SK-N-SH treated with all-trans-retinoic acid at 6 μM for 48 hours (cell line): ENCODE measurements at regions not wholly inside any gene's neighbourhood (a gene's known extent, or its start where the extent isn't known, plus 50 kb on each side); places are given as distances from the start of the nearest gene placed in this dataset.

Experiments
- ATAC-seq: fragments of 200-7000 bp; cut with Tn5 transposase; 3 replicates; pipeline ENCODE4 v1.9.1; 2020; ENCODE audit warnings: mild to moderate bottlenecking, moderate library complexity
- ARNTL ChIP-seq: fragments of 450-650 bp; formaldehyde crosslinking; IDR thresholded peaks from 2 replicates; pipeline ENCODE4 v1.5.0; 2020; ENCODE audit warnings: low read depth, mild to moderate bottlenecking, moderate library complexity, borderline replicate concordance
- BACH2 ChIP-seq: fragments of 250-450 bp; sonication (Bioruptor Pico); IDR thresholded peaks from 2 replicates; pipeline ENCODE4 v1.9.0; 2021; ENCODE audit warnings: mild to moderate bottlenecking, borderline replicate concordance
- CSDC2 ChIP-seq: fragments of 250-450 bp; sonication (Bioruptor Pico); IDR thresholded peaks from 2 replicates; pipeline ENCODE4 v1.5.0; 2020; ENCODE audit warnings: mild to moderate bottlenecking, moderate library complexity
- ESRRG ChIP-seq: fragments of 250-450 bp; sonication (Bioruptor Pico); IDR thresholded peaks from 2 replicates; pipeline ENCODE4 v1.6.1; 2021; ENCODE audit warnings: mild to moderate bottlenecking
- ISL1 ChIP-seq: fragments of 250-450 bp; sonication (Bioruptor Pico); IDR thresholded peaks from 2 replicates; pipeline ENCODE4 v2.1.2; 2022; ENCODE audit warnings: mild to moderate bottlenecking, moderate library complexity
- OSR1 ChIP-seq: fragments of 250-450 bp; sonication (Bioruptor Pico); IDR thresholded peaks from 2 replicates; pipeline ENCODE4 v1.8.0; 2022; ENCODE audit warnings: moderate library complexity, mild to moderate bottlenecking, inconsistent platforms
- PPARA ChIP-seq: fragments of 250-450 bp; sonication (Bioruptor Pico); IDR thresholded peaks from 2 replicates; pipeline ENCODE4 v1.5.0; 2020; ENCODE audit warnings: mild to moderate bottlenecking, borderline replicate concordance
- RARB ChIP-seq: fragments of 250-450 bp; sonication (Bioruptor Pico); IDR thresholded peaks from 2 replicates; pipeline ENCODE4 v1.8.0; 2021; ENCODE audit warnings: mild to moderate bottlenecking, moderate library complexity
- SNAI2 ChIP-seq: fragments of 250-450 bp; sonication (Bioruptor Pico); IDR thresholded peaks from 2 replicates; pipeline ENCODE4 v1.5.0; 2020; ENCODE audit warnings: mild to moderate bottlenecking, moderate library complexity
- TOX ChIP-seq: fragments of 250-450 bp; sonication (Bioruptor Pico); IDR thresholded peaks from 2 replicates; pipeline ENCODE4 v1.8.0; 2021; ENCODE audit warnings: mild to moderate bottlenecking, moderate library complexity, borderline replicate concordance
- ZC3H10 ChIP-seq: fragments of 250-450 bp; sonication (Bioruptor Pico); IDR thresholded peaks from 2 replicates; pipeline ENCODE4 v1.5.1; 2021; ENCODE audit warnings: mild to moderate bottlenecking, moderate library complexity
- ZFP3 ChIP-seq: fragments of 250-450 bp; sonication (Bioruptor Pico); IDR thresholded peaks from 2 replicates; pipeline ENCODE4 v1.5.0; 2020; ENCODE audit warnings: mild to moderate bottlenecking, moderate library complexity
- ZFP30 ChIP-seq: fragments of 450-650 bp; formaldehyde crosslinking; IDR thresholded peaks from 2 replicates; pipeline ENCODE4 v1.5.0; 2022; ENCODE audit warnings: mild to moderate bottlenecking, moderate library complexity
- ZNF565 ChIP-seq: fragments of 450-650 bp; formaldehyde crosslinking; conservative IDR thresholded peaks from 2 replicates; pipeline ENCODE4 v1.5.0; 2020; ENCODE audit warnings: low read depth, mild to moderate bottlenecking, moderate library complexity
- ZNF70 ChIP-seq: fragments of 450-650 bp; formaldehyde crosslinking; IDR thresholded peaks from 2 replicates; pipeline ENCODE4 v1.5.0; 2020; ENCODE audit warnings: mild to moderate bottlenecking, moderate library complexity
- ZNF8 ChIP-seq: fragments of 450-650 bp; formaldehyde crosslinking; IDR thresholded peaks from 2 replicates; pipeline ENCODE4 v1.5.0; 2020; ENCODE audit warnings: mild to moderate bottlenecking, moderate library complexity
- TF ChIP-seq, protein P1 (sequence below): fragments of 250-450 bp; sonication (Bioruptor Pico); IDR thresholded peaks from 2 replicates; pipeline ENCODE4 v1.5.0; 2020; ENCODE audit warnings: mild to moderate bottlenecking, moderate library complexity
- TF ChIP-seq, protein P2 (sequence below): fragments of 250-450 bp; sonication (Bioruptor Pico); IDR thresholded peaks from 2 replicates; pipeline ENCODE4 v1.5.1; 2021; ENCODE audit warnings: mild to moderate bottlenecking, moderate library complexity
- TF ChIP-seq, protein P3 (sequence below): fragments of 250-450 bp; sonication (Bioruptor Pico); IDR thresholded peaks from 2 replicates; pipeline ENCODE4 v1.5.1; 2020; ENCODE audit warnings: low read depth, mild to moderate bottlenecking, moderate library complexity
- TF ChIP-seq, protein P4 (sequence below): fragments of 250-450 bp; sonication (Bioruptor Pico); IDR thresholded peaks from 2 replicates; pipeline ENCODE4 v1.8.0; 2021; ENCODE audit warnings: low read depth, mild to moderate bottlenecking, moderate library complexity, borderline replicate concordance
- TF ChIP-seq, protein P5 (sequence below): fragments of 250-450 bp; sonication (Bioruptor Pico); IDR thresholded peaks from 2 replicates; pipeline ENCODE4 v1.8.0; 2020; ENCODE audit warnings: mild to moderate bottlenecking, moderate library complexity, borderline replicate concordance

DNA sequence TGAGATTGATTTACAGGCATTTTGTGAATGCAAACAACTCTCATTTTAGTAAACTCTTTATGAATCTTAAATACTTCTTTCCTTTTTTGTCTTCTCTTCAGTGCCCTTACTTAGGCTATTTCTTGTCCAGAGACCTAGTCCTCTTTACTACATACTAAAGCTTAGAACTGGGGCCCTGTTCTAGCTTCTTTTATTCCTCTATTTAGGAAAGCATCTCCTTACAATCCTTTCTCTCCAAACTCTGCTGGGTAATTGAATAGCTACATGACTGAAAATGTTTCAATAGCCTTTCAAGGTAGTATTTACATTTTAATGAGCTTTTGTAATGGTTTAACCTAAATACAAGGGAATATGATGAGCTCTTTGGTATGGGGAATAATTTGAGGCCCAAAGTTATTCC lies 1701.5 kb upstream of the TENM3 start:
- TF ChIP-seq, protein P1, sequence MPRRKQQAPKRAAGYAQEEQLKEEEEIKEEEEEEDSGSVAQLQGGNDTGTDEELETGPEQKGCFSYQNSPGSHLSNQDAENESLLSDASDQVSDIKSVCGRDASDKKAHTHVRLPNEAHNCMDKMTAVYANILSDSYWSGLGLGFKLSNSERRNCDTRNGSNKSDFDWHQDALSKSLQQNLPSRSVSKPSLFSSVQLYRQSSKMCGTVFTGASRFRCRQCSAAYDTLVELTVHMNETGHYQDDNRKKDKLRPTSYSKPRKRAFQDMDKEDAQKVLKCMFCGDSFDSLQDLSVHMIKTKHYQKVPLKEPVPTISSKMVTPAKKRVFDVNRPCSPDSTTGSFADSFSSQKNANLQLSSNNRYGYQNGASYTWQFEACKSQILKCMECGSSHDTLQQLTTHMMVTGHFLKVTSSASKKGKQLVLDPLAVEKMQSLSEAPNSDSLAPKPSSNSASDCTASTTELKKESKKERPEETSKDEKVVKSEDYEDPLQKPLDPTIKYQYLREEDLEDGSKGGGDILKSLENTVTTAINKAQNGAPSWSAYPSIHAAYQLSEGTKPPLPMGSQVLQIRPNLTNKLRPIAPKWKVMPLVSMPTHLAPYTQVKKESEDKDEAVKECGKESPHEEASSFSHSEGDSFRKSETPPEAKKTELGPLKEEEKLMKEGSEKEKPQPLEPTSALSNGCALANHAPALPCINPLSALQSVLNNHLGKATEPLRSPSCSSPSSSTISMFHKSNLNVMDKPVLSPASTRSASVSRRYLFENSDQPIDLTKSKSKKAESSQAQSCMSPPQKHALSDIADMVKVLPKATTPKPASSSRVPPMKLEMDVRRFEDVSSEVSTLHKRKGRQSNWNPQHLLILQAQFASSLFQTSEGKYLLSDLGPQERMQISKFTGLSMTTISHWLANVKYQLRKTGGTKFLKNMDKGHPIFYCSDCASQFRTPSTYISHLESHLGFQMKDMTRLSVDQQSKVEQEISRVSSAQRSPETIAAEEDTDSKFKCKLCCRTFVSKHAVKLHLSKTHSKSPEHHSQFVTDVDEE = no peak
- TF ChIP-seq BACH2 (CRISPR knock-in tag) (no peak), ZC3H10 (CRISPR knock-in tag) (no peak), ZFP30 (CRISPR knock-in tag) (no peak), ZNF70 (CRISPR knock-in tag) (no peak), PPARA (CRISPR knock-in tag) (no peak), CSDC2 (CRISPR knock-in tag) (no peak), SNAI2 (no peak), OSR1 (no peak), ISL1 (CRISPR knock-in tag) (no peak)
- TF ChIP-seq, protein P2, sequence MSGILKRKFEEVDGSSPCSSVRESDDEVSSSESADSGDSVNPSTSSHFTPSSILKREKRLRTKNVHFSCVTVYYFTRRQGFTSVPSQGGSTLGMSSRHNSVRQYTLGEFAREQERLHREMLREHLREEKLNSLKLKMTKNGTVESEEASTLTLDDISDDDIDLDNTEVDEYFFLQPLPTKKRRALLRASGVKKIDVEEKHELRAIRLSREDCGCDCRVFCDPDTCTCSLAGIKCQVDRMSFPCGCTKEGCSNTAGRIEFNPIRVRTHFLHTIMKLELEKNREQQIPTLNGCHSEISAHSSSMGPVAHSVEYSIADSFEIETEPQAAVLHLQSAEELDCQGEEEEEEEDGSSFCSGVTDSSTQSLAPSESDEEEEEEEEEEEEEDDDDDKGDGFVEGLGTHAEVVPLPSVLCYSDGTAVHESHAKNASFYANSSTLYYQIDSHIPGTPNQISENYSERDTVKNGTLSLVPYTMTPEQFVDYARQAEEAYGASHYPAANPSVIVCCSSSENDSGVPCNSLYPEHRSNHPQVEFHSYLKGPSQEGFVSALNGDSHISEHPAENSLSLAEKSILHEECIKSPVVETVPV (CRISPR knock-in tag) = no peak
- TF ChIP-seq, protein P3, sequence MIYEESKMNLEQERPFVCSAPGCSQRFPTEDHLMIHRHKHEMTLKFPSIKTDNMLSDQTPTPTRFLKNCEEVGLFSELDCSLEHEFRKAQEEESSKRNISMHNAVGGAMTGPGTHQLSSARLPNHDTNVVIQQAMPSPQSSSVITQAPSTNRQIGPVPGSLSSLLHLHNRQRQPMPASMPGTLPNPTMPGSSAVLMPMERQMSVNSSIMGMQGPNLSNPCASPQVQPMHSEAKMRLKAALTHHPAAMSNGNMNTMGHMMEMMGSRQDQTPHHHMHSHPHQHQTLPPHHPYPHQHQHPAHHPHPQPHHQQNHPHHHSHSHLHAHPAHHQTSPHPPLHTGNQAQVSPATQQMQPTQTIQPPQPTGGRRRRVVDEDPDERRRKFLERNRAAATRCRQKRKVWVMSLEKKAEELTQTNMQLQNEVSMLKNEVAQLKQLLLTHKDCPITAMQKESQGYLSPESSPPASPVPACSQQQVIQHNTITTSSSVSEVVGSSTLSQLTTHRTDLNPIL (CRISPR knock-in tag) = no peak
- ATAC-seq = no peak

DNA sequence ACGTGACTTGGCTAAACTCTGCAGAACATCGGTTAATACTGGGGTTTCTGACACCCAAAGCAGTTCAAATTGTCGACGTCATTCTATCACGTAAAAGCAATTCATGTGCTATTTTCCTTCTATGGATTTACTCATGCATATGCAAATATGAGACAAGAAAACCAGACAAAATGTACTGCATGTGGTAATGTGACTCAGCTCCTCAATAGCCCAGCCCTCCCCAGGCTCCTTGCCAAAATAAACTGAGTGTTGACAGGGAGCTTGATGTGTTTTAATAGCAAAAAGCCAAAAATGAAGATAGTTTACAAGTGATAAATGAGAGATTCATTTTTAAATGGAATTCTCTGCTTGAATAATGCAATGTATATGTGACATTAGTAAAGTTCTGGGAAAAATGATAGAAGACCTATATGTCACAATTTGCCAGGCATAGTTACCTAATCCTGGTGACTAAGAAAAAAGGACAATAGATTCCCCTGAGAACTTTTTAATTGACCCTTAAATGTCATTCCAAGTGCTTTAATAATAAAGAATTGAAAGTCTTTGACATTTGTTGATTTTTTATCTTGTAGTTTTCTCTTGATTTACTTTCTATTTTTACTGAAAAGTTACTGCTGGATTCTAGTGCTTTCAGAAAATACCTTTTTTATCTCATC lies 1700.6 kb upstream of the TENM3 start:
- no peak for ATAC-seq
- TF ChIP-seq ZNF8 (CRISPR knock-in tag) (no peak), ISL1 (CRISPR knock-in tag) (peak; percentile 53), ZFP3 (CRISPR knock-in tag) (no peak), ARNTL (CRISPR knock-in tag) (no peak), OSR1 (no peak)
- TF ChIP-seq, protein P2 (CRISPR knock-in tag) = no peak
- TF ChIP-seq, protein P1 = no peak

DNA sequence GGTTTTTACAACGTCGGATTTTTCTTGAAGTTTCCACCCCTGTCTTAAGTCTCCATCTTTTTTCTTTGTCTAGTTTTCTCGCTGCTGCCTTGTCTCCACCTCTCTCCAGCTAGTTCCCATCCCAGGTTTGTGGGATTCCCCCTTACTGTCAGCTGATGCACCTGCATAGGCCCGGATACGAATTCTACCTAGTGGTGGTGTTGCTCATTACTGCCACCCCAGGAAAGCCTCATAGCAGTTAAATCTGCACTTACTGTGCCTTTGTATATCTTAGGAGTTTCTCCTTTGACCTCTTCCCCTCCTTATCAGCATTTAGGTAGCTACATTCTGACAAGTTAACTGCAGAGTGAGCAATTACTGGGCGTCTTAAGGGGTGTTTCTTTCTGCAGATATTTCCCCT lies 1693.1 kb upstream of the TENM3 start:
- no peak for ATAC-seq
- TF ChIP-seq ISL1 (CRISPR knock-in tag) (no peak), RARB (CRISPR knock-in tag) (no peak), ZNF70 (CRISPR knock-in tag) (no peak), ESRRG (CRISPR knock-in tag) (no peak), SNAI2 (no peak), ZNF565 (CRISPR knock-in tag) (no peak), BACH2 (CRISPR knock-in tag) (no peak), ARNTL (CRISPR knock-in tag) (no peak), PPARA (CRISPR knock-in tag) (no peak), TOX (CRISPR knock-in tag) (no peak), ZNF8 (CRISPR knock-in tag) (no peak)
- TF ChIP-seq, protein P3 (CRISPR knock-in tag) = no peak
- TF ChIP-seq, protein P4, sequence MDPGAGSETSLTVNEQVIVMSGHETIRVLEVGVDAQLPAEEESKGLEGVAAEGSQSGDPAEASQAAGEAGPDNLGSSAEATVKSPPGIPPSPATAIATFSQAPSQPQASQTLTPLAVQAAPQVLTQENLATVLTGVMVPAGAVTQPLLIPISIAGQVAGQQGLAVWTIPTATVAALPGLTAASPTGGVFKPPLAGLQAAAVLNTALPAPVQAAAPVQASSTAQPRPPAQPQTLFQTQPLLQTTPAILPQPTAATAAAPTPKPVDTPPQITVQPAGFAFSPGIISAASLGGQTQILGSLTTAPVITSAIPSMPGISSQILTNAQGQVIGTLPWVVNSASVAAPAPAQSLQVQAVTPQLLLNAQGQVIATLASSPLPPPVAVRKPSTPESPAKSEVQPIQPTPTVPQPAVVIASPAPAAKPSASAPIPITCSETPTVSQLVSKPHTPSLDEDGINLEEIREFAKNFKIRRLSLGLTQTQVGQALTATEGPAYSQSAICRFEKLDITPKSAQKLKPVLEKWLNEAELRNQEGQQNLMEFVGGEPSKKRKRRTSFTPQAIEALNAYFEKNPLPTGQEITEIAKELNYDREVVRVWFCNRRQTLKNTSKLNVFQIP (CRISPR knock-in tag) = no peak
- TF ChIP-seq, protein P5, sequence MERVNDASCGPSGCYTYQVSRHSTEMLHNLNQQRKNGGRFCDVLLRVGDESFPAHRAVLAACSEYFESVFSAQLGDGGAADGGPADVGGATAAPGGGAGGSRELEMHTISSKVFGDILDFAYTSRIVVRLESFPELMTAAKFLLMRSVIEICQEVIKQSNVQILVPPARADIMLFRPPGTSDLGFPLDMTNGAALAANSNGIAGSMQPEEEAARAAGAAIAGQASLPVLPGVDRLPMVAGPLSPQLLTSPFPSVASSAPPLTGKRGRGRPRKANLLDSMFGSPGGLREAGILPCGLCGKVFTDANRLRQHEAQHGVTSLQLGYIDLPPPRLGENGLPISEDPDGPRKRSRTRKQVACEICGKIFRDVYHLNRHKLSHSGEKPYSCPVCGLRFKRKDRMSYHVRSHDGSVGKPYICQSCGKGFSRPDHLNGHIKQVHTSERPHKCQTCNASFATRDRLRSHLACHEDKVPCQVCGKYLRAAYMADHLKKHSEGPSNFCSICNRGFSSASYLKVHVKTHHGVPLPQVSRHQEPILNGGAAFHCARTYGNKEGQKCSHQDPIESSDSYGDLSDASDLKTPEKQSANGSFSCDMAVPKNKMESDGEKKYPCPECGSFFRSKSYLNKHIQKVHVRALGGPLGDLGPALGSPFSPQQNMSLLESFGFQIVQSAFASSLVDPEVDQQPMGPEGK (CRISPR knock-in tag) = no peak
